Suppressor macrophage (primary cell): ENCODE measurements at regions not wholly inside any gene's neighbourhood (a gene's known extent, or its start where the extent isn't known, plus 50 kb on each side); places are given as distances from the start of the nearest gene placed in this dataset.

Experiments
- DNase-seq, 4 experiments: peaks; one replicate each; pipeline ENCODE4 v3.0.0-alpha.2; 2020 to 2022

- no peak for DNase-seq
Observed at GRCh38 chr5:88483964-88484672, 215.5 kb upstream of the TMEM161B start.

GRCh38 chr5:88480801-88481499, 212.3 kb upstream of the TMEM161B start:
- no peak for DNase-seq

- DNase-seq = no peak
Observed at GRCh38 chr5:88480245-88480644, 211.6 kb upstream of the TMEM161B start.

- DNase-seq = no peak
Observed at GRCh38 chr5:88474574-88474973, 205.9 kb upstream of the TMEM161B start.

- DNase-seq = no peak
Observed at GRCh38 chr5:88470745-88471144, 202.1 kb upstream of the TMEM161B start.

GRCh38 chr5:88459971-88460370, 191.3 kb upstream of the TMEM161B start:
- no peak for DNase-seq

GRCh38 chr5:88452820-88453219, 184.2 kb upstream of the TMEM161B start:
- no peak for DNase-seq

GRCh38 chr5:88450239-88450638, 181.6 kb upstream of the TMEM161B start:
- DNase-seq = no peak

GRCh38 chr5:88438006-88438405, 169.4 kb upstream of the TMEM161B start:
- DNase-seq = no peak

GRCh38 chr5:88436290-88436689, 167.6 kb upstream of the TMEM161B start:
- DNase-seq = no peak

- no peak for DNase-seq
Observed at GRCh38 chr5:88428633-88429032, 160.0 kb upstream of the TMEM161B start.

GRCh38 chr5:88426441-88426840, 157.8 kb upstream of the TMEM161B start:
- DNase-seq = no peak

- DNase-seq = no peak
Observed at GRCh38 chr5:88425124-88425523, 156.5 kb upstream of the TMEM161B start.

- no peak for DNase-seq
Observed at GRCh38 chr5:88419931-88420330, 151.3 kb upstream of the TMEM161B start.

- DNase-seq = no peak
Observed at GRCh38 chr5:88407341-88407740, 138.7 kb upstream of the TMEM161B start.

- DNase-seq = no peak
Observed at GRCh38 chr5:88405783-88406182, 137.1 kb upstream of the TMEM161B start.

GRCh38 chr5:88404405-88404804, 135.8 kb upstream of the TMEM161B start:
- no peak for DNase-seq

- no peak for DNase-seq
Observed at GRCh38 chr5:88401686-88402085, 133.0 kb upstream of the TMEM161B start.

- DNase-seq = no peak
Observed at GRCh38 chr5:88401228-88401627, 132.6 kb upstream of the TMEM161B start.

- no peak for DNase-seq
Observed at GRCh38 chr5:88399561-88399960, 130.9 kb upstream of the TMEM161B start.

- DNase-seq = no peak
Observed at GRCh38 chr5:88398316-88398715, 129.7 kb upstream of the TMEM161B start.

- no peak for DNase-seq
Observed at GRCh38 chr5:88396751-88397281, 128.2 kb upstream of the TMEM161B start.

GRCh38 chr5:88396000-88396535, 127.4 kb upstream of the TMEM161B start:
- DNase-seq = no peak

- no peak for DNase-seq
Observed at GRCh38 chr5:88395264-88395663, 126.6 kb upstream of the TMEM161B start.
